ENCODE measurements at regions not wholly inside any gene's neighbourhood (a gene's known extent, or its start where the extent isn't known, plus 50 kb on each side); places are given as distances from the start of the nearest gene placed in this dataset.

DNA sequence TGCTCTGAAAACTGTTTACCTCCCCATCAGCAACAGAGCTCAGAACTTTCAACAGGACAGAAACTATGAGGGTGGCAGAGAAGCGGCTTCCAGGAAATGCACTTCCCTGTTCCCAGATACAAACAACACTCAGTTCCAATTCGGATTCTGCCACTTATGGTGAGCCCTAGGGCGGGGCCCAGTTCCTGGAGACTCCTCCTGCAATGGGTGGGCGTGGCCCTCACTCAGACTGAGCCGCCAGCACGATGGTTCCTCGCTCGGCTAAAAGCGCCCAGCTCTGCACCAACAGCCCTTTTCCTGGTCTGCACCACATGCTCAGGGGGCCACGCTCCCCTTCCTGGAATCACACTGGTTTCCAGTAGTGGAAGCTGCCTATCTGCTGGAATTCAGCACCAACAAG, 314.1 kb downstream of the CTTN start:
- no peak for DNase-seq

DNA sequence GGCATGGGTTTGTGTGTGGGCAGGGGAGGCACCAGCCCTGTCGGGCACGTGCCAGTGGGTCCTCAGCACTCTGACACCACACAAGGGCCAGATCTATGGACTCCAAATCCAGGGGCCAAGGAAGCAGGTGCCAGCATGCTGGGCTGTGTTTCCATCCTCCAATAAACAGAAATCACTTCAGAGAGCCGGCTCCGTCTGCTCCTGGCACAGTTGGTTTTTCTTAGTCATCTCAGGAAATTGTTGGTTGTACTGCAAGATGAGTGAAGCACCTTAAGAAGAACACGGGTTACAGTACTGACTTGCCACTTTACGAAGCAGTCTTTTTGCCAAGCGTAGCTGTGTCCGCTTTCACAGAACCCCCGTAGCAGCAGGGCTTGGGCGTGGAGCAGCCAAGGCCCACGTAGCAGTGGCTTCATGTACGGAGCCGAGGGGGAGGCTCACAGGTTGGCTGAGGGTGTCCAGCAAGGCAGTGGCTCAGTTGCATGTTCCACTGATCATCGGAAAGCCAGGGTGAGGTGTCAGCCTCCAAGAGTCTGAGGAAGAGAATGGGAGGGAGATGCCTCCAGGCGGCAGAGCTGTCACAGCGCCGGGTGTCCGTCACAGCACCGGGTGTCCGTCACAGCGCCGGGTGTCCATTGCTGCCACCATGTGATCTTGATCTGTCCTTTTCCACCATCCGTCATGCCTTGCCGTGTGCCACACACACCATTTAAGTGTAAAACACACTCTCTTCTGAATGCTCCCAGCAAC, 314.9 kb downstream of the CTTN start:
- no peak for DNase-seq

DNA sequence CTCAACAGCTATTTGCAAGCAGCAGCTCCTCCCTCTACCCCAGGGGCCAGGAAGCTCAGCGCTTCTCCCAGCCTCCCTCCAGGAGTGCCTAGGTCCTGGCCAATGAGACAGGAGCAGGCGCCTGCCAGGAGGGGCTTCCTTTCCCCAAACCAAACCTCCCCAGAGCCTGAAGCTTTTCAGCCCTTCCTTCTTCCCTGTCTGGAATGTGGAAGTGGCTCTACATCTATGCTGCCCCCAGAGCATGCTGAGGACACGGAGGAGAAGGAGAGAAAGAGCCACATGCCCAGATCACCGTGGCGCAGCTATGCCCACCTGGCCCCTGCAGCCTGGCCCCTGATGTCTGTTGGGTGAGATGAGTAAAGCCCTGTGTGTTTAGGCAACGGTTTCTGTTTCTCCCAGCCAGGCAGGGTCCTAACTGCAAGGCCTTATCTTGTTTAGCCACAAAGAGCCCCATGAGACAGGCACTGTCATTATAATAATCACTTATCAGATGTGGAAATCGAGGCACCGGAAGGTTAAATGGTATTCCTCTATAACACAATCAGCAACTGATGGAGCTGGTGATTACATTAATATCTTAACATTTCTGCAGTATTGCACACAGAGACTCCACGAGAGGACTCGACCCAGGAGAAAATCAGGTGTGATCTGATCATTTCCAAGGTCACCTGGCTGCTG, 315.8 kb downstream of the CTTN start:
- DNase-seq = no peak

DNA sequence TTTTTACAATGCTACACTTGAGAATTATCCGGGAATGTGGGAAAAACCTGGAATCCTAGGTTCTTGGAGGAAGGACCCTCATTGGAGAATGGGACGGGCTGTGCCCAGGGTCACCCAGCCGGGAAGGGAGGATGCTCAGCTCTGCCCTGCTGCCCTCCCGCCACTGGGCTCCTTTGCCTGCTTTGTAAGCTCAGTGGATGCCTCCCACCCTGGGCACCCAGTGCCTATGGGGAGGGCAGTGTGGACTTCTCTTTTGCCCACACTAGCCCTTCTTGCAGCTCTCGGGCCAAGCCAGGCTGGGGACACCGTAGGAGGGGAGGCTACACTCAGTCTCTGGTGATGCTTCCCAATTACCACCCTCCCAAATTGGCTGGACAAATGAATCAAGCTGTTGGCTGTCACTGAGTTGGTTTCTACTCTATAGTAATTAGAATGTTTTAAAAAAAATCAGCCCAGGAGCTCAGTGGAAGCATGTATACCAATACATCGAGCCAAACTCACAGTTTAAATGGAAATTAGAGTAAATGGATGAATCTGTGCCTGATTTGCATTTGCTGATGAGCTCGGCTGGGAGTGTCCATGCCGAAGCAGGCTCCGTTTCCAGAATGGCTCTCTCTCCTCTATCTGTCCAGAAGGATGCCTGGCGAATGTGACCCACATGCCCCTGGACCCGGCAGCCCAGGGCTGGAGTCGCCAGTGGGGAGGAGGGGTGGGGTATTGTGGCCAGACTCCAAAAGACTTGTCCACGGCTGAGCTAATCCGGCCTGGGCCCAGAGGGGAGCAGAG, 317.0 kb downstream of the CTTN start:
- no peak for DNase-seq

DNA sequence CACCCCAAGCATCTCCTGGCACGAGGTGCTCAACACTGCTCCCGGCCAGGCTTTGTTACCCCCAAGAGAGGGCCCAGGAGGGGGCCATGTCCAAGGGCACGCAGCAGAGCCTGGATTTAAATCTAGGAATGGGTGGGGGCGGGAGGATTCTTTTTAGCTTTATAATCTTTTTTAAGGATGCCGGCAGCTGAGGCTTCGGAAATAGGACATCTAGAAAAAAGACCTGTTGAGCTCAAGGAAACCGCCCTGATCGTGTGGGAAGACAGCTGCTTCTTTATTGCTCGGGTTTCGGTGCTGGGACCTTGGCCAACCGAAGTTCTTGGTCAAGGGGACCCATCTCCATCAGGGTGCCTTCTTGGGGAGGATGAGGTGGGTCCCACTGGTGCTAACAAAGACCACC, 317.9 kb downstream of the CTTN start:
- no peak for DNase-seq

DNA sequence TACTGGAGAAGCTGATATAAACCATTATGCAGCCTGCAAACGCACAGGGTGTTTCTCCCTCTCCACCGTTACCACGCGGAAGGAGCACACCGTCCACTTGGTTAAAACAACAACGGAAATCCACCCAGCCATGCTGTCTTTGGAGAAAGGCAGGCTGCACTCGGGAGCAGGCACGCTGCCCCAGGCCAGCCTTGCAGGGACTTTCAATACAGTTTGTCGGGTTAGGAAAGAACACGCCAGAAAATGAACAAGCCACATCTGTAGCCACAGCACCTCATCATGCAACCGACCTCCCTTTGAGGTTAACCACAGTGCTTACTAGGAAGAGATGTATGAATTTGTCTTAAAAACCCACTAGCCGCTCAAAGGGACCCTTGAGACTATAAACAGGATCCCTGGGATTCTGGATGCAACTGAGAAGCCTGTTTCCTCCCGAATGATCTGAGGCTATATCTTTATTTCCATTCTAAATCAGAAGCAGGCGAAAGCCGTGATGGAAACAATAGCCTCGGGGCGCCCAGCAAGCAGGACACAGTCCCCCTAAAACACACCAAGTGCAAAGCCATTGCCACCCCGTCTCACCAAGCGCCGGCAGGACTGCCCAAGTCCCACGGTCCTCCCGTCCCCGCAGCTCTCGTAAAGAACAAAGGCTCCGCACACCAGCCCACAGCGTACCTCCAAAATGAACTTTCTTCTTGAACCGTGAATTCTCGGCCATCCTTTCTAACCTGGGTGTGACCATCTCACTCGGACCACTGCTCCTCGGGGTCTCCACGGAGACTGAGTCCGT, 318.9 kb downstream of the CTTN start:
- DNase-seq = no peak

DNA sequence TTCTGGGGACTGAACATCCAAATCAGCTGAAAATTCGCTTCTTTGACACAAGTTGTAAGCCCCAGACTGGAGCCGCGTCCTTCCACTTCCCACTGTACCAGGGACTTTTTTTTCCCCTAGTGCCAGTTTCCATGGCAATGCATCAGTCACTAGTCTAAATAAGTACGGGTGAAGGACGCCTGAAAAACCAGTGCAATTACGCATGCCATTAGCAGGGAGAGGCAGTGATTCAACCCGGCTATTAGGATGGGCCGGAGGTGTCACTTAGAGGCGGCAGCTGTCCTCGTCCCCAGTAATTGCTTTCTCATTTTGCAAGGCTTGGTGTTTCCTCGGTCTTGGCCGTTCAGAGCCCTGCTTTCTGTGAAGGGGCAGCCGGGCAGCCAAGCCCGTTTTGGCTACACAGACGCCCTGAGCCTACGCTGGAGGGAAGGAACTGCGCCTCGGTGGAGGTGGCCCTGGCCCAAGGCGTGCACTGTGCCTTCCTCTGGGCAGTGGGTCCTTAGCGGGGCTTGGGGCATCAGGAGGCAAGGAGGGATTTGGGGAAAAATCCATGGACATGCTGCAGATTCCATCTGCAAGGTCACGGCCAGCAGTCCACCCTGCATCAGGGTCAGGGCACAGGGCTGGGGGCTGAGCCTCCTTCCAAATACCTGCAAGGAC, 319.7 kb downstream of the CTTN start:
- DNase-seq = peak in 1 of 2 experiments; percentile 12

DNA sequence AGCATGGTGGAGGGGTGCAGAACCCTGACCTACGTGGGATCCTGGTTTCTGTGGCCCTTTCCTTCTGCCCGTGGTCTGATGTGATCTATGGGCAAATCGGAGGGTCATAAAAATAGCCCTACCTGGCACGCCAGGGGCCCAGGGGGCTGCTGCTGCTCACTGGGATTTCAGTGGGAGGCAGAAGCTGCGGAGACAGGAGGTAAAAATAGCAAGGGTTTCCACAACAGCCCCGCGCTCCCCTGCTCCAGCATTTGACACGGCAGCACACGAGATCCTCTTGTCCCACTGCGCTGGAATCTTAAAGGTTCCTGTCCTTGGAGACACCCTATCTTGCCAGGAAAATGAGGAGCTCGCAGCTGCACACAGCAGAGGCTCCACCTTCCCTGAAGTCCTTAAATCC, 321.2 kb downstream of the CTTN start:
- DNase-seq = no peak

DNA sequence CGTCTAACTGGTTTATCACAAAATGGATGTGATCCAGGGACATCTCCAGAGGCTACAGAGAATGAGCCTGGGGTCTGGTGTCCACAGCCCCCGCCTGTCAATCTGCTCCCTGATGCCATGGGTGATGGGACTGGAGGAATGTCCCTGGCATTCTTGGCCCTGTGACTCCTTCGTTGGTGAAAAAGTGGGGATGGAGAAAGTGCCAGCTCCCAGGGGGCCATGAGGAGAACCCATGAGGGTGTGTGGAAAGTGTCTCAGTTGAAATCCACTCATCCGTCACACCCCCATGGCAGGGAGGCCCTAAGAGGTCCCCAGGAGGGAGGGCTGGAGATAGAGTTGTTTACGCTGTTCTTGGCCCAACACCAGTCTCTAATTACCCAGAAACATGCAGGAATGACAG, 322.0 kb downstream of the CTTN start:
- no peak for DNase-seq

DNA sequence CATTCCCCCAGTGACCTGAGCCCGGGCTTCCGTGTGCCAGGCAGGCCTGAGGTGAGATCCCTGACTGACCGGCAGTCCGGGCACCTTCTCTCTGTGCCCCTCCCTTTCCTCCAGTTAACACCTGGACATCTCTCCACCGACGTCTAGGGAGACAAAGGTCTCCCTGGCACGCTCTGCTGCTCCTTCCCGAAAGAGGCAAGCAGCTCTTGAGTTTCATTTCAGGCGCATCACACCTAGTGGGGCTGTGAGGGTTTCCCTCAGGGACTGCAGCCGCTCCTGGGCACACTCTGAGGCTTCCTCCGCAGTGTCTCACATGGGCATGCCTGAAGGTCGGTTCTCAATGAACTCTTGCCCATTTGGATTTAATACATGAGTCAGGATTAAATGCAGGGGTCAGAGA, 322.7 kb downstream of the CTTN start:
- no peak for DNase-seq

DNA sequence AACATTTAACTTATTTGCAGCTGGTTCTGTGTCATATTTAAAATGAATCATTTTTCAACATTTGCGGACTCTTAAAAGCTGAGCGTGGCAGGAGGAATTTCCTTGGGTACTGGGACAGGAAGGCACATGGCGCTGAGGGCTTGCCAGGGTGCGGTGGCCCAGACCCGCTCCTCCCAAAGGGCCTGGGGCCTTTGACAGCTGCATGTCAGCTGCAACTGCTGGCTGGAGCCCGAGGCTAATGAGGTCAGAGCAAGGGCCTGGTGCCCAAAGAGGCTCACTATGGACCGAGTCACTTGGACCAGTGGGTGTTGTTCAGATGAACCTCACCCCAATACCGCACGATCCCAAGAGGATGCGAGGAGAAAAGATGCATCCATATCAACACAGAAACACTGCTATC, 326.9 kb downstream of the CTTN start:
- DNase-seq = no peak

DNA sequence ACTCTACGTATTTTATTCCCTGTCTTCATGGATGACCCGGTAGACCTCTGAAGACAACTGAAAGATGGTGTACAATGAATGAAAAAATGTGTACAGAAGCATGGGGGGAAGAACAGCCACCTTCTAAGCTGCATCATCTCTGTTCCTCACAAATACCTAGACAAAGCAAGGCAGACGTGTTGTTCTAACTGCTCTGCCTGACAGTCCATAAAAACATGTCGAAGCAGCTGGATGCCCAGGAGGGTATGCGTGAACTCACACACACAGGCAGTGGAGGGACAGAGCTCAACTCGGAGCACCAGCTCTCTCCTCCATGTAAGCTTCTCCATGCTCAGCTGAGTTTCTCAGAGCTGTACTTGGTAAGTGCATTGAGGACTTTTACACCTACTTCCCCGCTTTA, 327.4 kb downstream of the CTTN start:
- DNase-seq = no peak

DNA sequence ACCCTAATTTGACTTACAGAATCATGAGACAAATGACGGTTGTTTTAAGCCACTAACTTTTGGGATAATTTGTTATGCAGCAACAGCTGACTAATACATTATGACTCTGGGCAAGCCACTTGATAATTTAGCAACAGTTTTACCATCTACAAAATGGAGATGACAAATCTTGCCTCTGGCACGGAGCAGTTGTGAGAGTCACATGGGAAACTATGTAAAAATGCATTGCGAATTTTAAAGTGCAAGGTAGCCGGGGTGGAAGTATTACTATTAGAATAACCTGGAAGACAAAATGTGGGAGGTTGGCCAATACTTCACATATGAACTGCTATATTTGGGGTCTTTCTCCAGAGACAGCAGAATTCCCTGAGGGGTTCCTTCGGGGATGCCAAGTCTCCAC, 328.7 kb downstream of the CTTN start:
- DNase-seq = no peak

DNA sequence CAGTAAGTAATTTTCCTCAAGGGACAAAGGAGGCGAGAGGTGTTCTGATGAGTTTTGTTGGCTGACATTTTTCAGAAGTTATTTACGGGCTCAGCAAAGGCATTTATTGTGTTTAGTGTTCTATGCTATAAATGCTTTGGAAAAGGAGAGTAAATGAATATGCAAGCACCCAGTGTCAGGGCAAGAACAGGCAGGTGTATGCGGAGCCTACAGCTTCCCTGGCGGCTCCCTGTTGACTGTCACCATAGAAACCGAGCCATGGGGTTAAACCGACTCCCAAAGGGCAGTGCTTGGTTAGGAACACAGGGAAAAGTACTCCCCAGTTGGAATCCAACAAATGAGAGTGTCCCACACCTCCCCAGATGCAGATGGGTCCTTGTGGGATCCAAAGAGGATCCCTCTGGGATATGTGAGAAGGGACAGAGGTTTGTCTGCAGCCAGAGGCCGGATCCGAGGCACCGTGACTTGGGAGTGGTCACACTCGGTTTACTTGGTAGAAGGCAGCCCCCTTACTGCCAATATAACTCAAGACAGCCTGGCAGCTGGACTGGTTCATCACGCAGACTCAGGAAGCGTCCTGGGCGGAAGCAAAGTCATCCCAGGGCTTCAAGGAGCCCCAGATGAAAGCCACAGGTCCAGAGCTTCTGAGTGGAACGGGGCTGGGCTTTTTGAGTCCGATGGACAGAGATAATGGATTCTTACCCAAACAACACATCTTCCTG, 329.7 kb downstream of the CTTN start:
- peak; percentile 19 to 59 for DNase-seq

DNA sequence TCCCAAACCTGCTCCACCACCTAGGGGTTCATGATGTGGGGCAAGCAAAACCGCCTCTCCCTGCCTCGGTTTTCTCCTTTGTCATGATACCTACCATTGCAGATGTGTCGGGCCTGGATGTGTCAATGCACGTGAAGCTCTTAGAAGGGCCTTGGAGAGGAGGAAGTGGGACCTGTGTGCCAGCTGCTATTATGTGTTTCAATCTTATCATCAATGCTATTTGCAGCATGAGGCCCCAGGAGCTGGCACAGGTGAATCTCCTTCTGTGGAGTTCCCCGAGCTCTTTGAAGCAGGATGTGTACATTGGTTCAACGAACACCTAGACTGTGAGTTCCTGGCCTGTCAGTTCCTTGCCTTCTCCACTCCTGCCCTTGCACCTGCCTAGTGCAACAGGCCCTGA, 331.6 kb downstream of the CTTN start:
- no peak for DNase-seq

DNA sequence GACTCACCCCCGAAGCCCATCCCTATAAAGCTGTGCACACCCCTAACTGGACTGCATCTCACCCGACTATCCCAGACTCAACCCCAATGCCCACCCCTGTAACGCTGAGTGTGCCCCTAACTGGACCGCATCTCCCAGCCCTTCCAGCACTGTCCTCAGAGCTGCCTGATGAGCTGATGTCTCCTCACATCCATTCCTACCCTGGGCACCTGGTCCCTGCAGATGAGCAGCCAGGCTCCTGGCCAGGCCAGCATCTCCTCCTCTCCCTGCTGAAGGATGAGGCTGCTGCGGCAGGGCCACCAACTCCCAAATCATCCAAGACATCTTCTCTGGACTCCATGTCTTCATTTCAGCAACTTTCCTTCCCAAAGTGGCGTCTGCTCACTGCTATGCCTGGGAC, 332.1 kb downstream of the CTTN start:
- DNase-seq = no peak

DNA sequence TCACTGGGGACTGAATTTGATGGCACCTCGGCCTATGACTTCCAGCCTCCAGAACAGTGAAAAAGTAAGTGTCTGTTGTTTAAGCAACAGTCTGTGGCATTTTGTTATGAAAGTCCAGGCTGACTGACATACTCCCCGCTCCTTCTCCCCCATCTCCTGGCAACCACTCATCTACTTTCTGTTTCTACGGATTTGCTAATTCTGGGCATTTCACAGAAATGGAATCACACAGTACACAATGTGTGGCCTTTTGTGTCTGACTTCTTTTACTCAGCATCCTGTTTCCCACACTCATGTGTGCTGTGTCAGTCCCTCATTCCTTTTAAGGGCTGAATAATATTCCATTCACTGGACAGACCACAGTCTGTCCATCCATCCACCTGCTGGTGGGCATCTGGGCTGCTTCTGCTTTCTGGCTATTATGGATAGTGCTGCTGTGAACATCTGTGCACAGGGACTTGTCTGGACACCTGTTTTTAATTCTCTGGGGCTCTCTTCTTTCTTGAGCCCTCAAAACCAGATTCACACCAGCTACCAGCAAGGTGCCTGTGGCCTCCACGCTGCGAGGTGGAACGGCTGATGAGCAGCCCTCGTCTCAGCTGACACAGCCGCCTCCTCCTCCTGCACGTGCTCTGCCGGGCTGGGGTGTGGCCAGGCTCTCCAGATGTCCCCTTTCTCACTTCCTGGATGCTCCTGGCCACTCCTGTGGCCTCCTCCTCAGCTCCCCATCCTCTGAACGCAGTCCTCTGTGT, 333.1 kb downstream of the CTTN start:
- DNase-seq = no peak

DNA sequence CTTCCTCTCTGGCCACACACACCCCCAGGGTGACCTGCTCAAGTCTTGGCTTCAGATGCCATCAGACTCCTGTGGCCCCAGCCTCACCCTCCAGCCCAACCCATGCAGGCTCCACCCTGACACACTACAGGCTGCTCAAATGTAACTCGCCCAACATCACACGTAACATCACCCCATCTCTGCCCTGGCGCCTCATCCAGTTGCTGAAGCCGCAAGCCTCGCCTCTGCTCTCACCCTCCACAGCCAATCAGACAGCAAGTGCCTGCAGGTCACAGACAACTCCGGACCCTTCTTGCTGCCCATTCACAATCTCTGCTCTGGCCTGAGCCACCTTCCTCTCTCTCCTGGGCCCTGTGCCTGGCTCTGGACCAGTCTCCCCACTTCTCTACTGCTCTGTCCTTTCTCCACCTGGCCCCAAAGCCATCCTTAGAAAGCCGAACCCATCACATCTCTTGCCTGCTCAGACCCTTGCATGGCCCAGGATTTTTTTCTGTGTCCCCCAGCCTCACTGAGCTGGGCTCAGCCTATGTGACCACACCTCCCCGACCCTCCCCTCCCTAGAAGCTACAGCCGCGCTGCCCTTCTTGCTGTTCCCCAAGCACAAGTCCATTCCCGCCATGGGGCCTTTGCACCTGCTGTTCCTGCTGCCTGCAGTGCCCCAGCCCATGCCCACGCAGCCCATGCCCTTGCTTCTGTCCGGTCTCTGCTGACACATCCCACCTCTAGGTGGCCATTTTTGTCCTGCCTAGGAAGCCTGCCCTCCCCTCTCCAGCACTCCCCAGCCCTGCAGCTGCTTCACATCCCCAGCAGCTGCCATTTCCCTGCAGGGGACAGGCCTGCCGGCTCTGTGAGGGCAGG, 333.9 kb downstream of the CTTN start:
- DNase-seq = no peak

DNA sequence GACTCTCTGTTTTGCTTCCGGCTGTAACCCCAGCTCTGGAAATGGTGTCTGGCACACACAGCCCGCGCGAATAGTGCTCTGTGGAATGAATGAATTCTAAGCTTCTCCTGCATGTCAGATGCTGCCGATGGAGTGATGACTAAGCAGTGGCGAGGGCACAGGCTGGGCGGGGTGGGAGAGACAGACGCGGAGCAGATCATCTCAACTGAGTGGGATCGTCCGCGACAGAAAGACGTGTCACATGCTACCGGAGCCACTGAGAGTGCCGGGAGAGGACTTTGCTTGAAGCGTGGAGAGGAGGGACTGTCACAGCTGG, 334.5 kb downstream of the CTTN start:
- no peak for DNase-seq
